HG03565 (cell line): ENCODE measurements at regions not wholly inside any gene's neighbourhood (a gene's known extent, or its start where the extent isn't known, plus 50 kb on each side); places are given as distances from the start of the nearest gene placed in this dataset.
"Not testable (repeated sequence)": the region's sequence is repeated elsewhere in the genome, so short reads cannot be mapped to it uniquely, and the experiment has no call there.

ENCODE experiments used
- ATAC-seq: cut with Tn5 transposase; IDR thresholded peaks from one replicate; pipeline ENCODE4 v1.9.1; 2021; ENCODE audit warnings: mild to moderate bottlenecking, moderate library complexity; ENCODE audit not compliant: unreplicated experiment

DNA sequence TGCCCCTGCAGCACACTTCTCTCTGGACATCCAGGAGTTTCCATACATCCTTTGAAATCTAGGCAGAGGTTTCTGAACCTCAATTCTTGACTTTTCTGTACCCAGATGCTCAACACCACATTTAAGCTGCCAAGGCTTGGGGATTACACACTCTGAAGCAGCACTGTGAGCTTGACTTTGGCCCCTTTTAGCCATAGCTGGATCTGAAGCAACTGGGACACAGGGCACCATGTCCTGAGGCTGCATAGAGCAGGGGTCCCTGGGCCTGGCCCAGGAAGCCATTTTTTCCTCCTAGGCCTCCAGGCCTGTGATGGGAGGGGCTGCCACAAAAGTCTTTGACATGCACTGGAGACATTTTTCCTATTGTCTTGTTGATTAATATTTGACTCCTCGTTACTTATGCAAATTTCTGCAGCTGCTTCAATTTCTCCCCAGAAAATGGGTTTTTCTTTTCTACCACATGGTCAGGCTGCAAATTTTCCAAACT is 694.0 kb downstream of the DIPK2A start:
- no peak for ATAC-seq

GRCh38 chr3:144670571-144670970 is 698.9 kb downstream of the DIPK2A start:
- ATAC-seq, result no peak

- no peak for ATAC-seq
These were observed 705.5 kb downstream of the DIPK2A start for GRCh38 chr3:144677103-144677502.

DNA sequence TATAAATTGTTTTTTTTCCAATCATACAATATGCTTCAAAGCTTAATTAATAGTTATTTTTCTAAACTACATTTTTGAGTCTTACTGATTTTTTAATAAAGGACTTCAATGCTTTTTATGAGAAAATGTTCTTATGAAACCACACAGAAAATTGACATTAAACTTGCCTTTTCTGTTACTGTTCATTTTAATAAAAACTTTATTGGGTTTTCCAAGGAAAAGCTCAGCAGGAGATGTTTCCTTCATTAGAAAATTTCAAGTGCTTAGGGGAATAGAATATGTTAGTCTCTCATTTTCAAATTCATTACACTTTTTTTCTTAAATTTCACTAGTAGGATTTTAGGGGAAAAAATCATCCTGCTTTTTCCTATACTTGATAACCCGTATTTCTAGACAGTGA is 711.4 kb downstream of the DIPK2A start:
- ATAC-seq, result no peak

GRCh38 chr3:144687862-144688261 is 716.2 kb downstream of the DIPK2A start:
- ATAC-seq, result no peak

DNA sequence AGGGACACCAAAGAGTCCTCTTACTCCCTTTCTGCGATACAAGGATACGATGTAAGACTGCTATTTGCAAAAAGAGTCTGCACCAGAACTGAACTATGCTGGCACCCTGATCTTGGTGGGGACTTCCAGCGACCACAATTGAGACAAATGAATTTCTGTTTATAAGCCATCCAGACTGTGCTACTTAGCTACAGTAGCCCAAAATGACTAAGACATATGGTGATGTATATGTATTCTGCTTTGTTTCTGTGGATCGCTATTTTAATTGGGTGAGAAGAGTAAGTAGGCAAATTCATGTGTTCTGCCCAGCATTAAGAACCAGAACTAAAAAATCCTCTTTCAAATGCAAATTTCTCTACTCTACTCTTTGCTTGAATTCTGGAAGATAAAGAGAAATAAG is 720.9 kb downstream of the DIPK2A start:
- ATAC-seq, result no peak

GRCh38 chr3:144708437-144708836 is 736.8 kb downstream of the DIPK2A start:
- no peak for ATAC-seq

GRCh38 chr3:144737281-144737680 is 765.7 kb downstream of the DIPK2A start:
- ATAC-seq, result no peak

GRCh38 chr3:144743225-144743668 is 771.6 kb downstream of the DIPK2A start:
- ATAC-seq, result no peak

- no peak for ATAC-seq
These were observed 772.9 kb downstream of the DIPK2A start for GRCh38 chr3:144744473-144744872.

- no peak for ATAC-seq
These were observed 775.0 kb downstream of the DIPK2A start for GRCh38 chr3:144746631-144747030.

DNA sequence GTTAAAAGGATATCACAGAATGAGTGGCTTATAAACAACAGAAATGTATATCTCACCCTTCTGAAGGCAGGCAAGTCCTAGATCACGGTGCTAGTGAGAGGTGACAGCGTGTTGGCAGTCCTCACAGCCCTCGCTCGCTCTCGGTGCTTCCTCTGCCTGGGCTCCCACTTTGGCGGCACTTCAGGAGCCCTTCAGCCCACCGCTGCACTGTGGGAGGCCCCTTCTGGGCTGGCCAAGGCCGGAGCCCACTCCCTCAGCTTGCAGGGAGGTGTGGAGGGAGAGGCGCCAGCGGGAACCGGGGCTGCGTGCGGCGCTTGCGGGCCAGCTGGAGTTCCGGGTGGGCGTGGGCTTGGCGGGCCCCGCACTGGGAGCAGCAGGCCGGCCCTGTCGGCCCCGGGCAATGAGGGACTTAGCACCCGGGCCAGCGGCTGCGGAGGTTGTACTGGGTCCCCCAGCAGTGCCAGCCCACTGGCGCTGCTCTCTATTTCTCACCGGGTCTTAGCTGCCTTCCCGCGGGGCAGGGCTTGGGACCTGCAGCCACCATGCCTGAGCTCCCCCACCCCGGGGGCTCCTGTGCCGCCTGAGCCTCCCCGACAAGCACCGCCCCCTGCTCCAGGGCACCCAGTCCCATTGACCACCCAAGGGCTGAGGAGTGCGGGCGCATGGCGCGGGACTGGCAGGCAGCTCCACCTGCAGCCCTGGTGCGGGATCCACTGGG is 778.1 kb downstream of the DIPK2A start:
- ATAC-seq, result not testable (repeated sequence)

DNA sequence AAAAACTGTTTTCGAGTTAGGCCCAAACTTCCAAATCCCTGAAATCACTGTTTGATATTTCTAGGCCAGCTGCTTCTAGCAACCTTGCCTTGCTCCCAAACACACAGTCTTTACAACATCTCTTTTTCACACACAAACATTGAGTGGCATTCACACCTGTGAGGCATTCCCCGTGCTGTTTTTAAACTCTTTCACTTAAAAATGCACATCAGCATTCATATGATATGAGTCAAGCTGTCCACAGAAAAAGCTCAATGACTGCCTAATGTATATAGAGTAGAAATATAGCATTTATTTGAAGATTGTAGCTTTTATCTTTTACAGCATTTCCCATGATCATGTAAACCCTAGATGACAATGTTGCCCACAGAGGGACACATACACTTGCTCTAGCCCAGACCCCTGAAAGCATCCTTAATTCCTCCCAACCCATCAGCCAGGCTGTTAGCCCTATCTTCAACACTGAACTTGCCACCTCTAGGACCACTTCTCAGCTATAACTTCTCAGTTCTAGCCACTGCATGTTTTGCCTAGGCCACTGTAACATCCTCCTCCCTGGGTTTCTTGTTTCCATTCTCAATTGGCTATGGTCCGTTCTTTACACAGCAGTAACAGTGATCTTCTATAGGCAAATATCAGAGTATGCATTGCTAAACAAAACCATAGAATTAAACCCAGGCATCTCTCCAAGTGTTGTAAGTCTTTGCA is 782.6 kb downstream of the DIPK2A start:
- ATAC-seq, result no peak

DNA sequence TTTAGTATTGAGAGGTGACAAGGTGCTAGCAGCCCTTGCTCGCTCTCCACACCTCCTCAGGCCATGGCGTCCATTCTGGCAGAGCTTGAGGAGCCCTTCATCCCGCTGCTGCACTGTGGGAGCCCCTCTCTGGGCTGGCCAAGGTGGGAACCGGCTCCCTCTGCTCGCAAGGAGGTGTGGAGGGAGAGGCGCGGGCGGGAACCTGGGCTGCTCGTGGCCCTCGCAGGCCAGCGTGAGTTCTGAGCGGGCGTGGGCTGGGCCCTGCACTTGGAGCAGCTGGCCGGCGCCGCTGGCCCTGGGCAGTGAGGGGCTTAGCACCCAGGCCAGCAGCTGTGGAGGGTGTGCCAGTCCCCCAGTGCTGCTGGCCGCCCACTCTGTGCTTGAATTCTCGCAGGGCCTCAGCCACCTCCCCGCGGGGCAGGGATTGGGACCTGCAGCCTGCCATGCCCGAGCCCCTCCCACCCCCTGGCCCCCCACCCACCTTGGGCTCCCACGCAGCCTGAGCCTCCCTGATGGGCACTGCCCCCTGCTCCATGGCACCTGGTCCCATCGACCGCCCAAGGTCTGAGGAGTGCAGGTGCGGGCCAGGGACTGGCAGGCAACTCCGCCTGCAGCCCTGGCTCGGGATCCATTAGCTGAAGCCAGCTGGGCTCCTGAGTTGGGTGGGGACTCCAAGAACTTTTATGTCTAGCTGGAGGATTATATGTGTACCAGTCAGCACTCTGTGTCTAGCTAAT is 785.2 kb downstream of the DIPK2A start:
- ATAC-seq, result no peak

DNA sequence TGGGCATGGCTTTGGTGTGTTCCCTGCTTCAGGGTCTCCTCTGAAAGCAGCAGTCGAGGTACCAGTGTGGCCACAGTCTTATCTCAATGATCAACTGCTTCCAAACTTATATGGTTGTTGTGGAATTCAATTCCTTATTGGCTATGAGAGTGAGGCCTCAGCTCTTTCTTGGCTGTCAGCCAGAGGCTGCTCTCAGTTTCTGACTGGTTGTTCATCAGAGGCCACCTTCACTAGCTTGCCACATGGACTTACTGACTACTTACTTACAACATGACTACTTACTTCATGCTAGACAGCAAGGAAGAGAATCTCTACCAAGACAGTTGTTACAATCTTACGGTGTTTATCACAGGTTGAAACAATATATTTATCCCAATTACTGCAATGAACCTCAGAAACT is 789.2 kb downstream of the DIPK2A start:
- ATAC-seq, result no peak

DNA sequence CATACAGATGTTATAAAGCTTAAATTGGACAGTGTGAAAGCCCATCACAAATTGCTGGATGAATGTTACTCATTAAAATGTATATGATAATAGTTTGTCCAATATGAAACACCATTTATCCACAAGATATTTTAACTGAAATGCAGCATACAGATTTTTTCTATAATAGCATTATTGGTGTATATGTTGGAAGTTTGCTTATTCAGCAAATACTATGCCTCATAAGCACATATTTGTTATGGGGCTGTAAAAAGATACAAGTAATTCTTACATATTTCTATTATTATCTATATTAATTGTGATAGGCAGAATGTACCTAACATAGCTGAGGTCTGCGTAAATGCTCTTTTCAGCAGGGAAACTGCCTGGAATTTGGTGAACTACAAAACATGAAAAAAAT is 790.5 kb downstream of the DIPK2A start:
- no peak for ATAC-seq

DNA sequence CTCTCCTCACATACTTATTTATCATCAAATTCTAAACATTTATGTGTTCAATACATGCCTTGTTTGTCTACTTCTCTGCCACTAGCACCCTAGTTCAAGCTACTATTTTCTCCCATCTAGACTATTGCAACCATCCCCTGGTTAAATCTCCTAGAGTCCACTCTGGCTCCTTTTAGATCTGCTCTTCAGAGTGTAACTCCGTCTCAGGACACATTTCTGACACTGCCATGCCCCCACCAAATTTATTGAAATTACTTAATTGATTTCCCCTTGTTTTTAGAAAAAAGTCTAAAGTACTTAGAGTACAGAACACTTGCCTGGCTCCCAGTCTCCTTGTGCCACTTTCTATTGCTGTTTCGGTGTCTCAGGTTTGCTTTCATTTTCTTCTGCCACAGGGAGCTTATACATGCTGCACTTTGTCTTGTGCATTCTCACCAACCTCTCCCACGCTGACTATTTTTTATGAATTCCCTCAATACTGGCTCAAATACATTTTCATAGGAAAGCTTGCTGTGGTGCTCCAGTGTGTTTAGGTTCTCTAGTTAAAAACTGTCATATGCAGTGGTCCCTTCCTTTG is 792.3 kb downstream of the DIPK2A start:
- ATAC-seq, result peak; percentile 90

GRCh38 chr3:144770281-144770680 is 798.7 kb downstream of the DIPK2A start:
- ATAC-seq, result no peak

- no peak for ATAC-seq
These were observed 799.3 kb downstream of the DIPK2A start for GRCh38 chr3:144770915-144771351.

- ATAC-seq, result no peak
These were observed 799.8 kb downstream of the DIPK2A start for GRCh38 chr3:144771381-144771870.

DNA sequence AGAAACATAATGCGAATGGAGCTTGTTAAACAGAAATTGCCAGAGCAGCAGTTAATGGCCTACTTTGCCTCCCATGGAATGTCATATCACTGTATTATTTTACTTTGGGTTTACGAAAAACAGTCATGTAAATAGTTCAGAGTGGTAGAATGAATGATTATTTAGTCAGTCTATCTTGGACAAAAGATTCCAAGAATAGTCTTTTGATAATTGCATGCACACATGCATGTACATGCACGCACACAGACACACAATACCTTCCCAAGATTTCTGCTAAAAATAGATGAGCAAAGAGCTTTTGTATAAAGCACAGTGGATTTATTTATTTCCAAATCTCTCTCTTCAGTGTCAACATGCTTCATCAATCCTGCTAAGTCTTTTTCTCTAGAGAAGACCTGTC is 800.7 kb downstream of the DIPK2A start:
- no peak for ATAC-seq
